ENCODE measurements at regions not wholly inside any gene's neighbourhood (a gene's known extent, or its start where the extent isn't known, plus 50 kb on each side); places are given as distances from the start of the nearest gene placed in this dataset.

DNA sequence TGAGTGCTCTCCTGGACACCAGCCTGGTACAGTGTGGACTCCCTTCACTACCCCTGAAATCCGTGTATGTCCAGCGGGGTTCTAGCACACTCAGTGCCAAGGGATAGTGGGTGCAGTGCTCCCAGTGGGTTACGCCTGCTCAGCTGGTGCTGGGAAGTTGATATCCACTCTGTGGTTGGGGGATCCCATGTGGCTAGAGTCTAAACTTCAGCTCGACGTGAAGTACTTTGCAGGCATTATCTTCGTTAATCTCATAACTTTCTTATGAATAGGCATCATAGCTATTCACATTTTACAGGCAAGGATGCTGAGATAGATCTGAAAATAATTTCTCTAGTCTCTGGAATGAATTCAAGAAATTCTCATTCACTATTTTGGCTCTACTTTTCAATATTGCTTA lies 433.2 kb upstream of the HTR2A start:
- no peak overlapping the region for H3K4me3 ChIP-seq (ENCODE audit: low read length)
- no peak for DNase-seq (ENCODE audit: low read depth)
- TF ChIP-seq, protein P1, sequence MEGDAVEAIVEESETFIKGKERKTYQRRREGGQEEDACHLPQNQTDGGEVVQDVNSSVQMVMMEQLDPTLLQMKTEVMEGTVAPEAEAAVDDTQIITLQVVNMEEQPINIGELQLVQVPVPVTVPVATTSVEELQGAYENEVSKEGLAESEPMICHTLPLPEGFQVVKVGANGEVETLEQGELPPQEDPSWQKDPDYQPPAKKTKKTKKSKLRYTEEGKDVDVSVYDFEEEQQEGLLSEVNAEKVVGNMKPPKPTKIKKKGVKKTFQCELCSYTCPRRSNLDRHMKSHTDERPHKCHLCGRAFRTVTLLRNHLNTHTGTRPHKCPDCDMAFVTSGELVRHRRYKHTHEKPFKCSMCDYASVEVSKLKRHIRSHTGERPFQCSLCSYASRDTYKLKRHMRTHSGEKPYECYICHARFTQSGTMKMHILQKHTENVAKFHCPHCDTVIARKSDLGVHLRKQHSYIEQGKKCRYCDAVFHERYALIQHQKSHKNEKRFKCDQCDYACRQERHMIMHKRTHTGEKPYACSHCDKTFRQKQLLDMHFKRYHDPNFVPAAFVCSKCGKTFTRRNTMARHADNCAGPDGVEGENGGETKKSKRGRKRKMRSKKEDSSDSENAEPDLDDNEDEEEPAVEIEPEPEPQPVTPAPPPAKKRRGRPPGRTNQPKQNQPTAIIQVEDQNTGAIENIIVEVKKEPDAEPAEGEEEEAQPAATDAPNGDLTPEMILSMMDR (IDR thresholded peaks at IDR 0.05; ENCODE audit: insufficient read depth, low read depth, low read length, missing control alignments), result no peak

DNA sequence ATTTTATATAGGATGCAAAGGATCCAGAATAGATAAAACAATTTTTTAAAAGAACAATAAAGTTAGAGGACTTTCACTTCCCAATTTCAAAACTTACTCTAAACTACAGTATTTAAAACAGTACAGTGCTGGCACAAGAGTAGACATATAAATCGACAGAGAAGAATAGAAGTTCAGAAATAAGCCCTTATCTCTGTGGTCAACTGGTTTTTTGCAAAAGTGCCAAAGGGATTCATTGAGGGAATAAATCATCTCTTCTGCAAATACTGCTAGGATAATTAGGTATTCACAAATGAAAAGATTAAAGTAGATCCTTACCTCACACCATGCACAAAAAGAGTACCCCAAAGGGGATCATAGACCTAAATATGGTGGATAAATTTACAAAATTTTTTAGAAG lies 431.0 kb upstream of the HTR2A start:
- TF ChIP-seq, protein P1 (IDR thresholded peaks at IDR 0.05; ENCODE audit: insufficient read depth, low read depth, low read length, missing control alignments), result no peak
- no peak overlapping the region for H3K4me3 ChIP-seq (ENCODE audit: low read length)
- no peak for DNase-seq (ENCODE audit: low read depth)

DNA sequence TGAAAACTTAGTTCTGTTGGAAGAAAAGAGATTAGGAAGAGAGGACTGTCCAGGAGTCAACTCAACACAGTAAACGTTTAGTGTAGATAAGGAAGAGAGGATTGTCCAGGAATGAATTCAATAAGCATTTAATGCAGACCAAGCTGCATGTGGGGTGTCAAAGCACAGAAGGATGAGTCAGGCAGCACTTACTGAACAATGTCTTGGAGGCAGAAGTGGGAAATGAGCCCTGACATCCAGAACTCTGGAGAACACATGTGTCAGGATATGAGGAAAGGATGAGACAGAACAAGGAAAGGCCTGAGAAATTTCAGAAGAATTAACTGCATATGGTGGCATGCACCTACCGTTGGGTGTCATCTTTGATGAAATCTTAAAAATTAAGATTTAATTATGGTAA lies 429.2 kb upstream of the HTR2A start:
- H3K4me3 ChIP-seq (ENCODE audit: low read length), result no peak overlapping the region
- TF ChIP-seq, protein P1 (IDR thresholded peaks at IDR 0.05; ENCODE audit: insufficient read depth, low read depth, low read length, missing control alignments), result no peak
- DNase-seq (ENCODE audit: low read depth), result no peak

DNA sequence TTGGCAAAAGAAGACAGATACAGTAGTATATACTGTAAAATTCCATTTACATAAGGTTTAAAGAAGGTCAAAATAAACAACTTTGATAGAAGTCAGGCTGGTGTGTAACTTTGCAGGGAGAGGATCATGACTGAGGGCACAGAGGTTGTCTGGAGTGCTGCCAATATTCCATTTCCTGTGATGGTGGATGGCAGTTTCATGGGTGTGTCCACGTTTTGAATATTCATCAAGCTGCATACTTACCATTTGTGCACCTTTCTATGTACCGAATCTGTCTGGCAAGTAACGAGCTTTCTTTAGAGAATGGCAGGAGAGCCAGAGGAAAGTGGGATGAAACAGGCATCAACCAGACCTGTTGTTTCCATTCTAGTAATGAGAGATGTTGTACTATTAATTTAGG lies 420.5 kb upstream of the HTR2A start:
- TF ChIP-seq, protein P1 (IDR thresholded peaks at IDR 0.05; ENCODE audit: insufficient read depth, low read depth, low read length, missing control alignments), result no peak
- no peak overlapping the region for H3K4me3 ChIP-seq (ENCODE audit: low read length)
- DNase-seq (ENCODE audit: low read depth), result peak; percentile 5

DNA sequence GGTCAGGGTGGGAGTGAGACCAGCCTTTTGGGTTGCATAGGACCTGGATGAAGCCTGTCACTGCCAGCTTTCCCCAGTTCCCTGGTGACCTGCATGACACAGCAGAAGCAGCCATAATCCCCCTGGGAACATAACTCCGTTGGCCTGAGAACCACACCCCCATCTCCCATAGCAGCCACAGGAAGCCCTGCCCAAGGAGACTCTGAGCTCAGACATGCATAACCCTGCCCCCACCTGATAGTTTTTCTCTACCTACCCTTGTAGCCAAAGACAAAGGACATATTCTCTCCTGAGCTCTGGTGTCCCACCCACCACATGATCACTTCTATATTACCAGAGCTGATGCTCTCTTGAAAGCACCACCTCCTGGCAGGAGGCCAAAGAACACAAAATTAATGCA lies 413.5 kb upstream of the HTR2A start:
- peak; percentile 22 for DNase-seq (ENCODE audit: low read depth)
- no peak overlapping the region for H3K4me3 ChIP-seq (ENCODE audit: low read length)
- TF ChIP-seq, protein P1 (IDR thresholded peaks at IDR 0.05; ENCODE audit: insufficient read depth, low read depth, low read length, missing control alignments), result no peak

DNA sequence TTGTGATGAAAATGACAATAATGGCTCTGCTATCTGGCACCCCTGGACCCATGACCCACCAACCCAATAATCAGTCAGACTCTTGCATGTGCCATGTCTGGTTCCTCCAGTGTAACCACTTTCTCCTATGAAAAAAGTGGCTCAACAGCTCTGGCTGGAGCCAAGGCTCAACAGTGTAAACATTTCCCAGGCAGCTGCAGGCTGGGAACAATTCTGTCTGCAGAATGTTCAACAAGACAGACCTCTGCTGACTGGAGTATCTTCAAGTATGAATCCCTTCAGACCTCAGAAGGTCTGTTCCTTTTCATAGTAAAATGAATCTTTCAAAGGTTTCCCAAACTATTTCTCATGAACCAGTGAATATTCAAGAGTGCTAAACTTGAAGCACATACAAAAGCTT lies 410.1 kb upstream of the HTR2A start:
- TF ChIP-seq, protein P1 (IDR thresholded peaks at IDR 0.05; ENCODE audit: insufficient read depth, low read depth, low read length, missing control alignments), result no peak
- H3K4me3 ChIP-seq (ENCODE audit: low read length), result no peak overlapping the region
- peak; percentile 14 for DNase-seq (ENCODE audit: low read depth)

DNA sequence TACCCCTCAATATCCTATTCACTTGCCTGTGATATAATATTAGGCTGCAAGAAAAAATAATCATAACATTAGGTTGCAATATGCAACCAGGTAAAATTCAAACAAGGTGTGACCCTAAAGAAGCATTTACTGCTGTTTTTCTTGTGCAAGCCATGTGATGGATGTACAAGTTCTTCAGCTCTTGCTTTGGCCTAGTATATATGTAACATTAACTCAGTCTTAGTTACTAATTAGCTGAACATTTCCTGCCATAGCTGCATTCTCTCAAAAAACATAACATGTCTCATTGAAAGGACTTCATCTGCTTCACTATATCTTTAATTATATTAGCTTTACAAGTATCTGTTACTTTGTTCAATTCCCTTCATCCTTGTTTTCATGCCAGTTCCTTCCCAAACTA lies 406.8 kb upstream of the HTR2A start:
- H3K4me3 ChIP-seq (ENCODE audit: low read length), result no peak overlapping the region
- DNase-seq (ENCODE audit: low read depth), result no peak
- TF ChIP-seq, protein P1 (IDR thresholded peaks at IDR 0.05; ENCODE audit: insufficient read depth, low read depth, low read length, missing control alignments), result no peak
